ENCODE measurements at regions not wholly inside any gene's neighbourhood (a gene's known extent, or its start where the extent isn't known, plus 50 kb on each side); places are given as distances from the start of the nearest gene placed in this dataset.

DNA sequence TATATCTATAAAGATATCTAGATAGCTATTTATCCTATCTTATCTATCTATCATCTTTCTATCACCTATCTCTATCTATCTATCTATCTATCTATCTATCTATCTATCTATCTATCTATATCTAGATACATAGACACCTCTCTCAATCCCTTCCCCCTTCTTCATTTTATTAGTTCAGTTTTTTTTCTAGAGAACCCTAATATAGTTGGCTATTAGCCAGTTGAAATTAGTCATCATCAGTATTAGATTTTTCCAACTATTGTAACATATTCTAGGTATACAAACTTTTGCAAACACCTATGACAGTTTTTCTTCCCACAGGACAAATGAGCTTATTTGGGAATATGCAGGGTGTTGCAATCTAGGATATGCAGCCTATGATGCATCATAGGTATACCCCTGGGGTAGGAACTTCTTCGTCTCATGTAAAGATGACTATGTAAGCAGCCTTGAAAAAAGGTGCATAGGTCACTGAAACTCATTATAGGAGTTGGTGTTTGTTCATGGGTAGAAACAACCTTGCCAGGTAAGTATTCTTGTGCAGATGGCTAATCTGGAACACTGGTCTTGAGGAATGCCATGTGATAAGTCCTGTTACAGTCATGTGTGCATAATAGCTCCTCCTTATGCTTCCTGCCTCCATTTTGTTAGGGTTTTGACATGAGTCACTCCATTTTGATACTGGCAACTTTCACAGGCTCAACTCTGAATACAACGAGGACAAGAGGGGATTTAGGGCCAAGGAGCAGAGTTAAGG, 160.7 kb upstream of the ZSWIM2 start:
- TF ChIP-seq POLR2AphosphoS5 (IDR thresholded peaks at IDR 0.05; ENCODE audit: borderline replicate concordance, low read depth, low read length): no peak
- no peak for TF ChIP-seq EZH2 (IDR thresholded peaks at IDR 0.05)
- no peak for TF ChIP-seq FOXP2 (optimal IDR thresholded peaks at IDR 0.05; ENCODE audit: control extremely low read depth, extremely low read length, insufficient read depth)

Measured in SK-N-MC (cell line).